ENCODE measurements at regions not wholly inside any gene's neighbourhood (a gene's known extent, or its start where the extent isn't known, plus 50 kb on each side); places are given as distances from the start of the nearest gene placed in this dataset.

- in situ Hi-C loops (cut with HindIII; ENCODE audit: low pct_unique_long_range_greater_than_20kb, low sequenced_read_pairs) (no loop called here), intact Hi-C loops (cut with micrococcal nuclease; ENCODE audit: unreplicated experiment) (no loop called here)
- no peaks in the 10 kb centered on the region for H3K27me3 ChIP-seq (ENCODE audit: control insufficient read depth, insufficient read depth, low read length)
- TF ChIP-seq SIN3A (IDR thresholded peaks at IDR 0.05; ENCODE audit: borderline replicate concordance, insufficient read depth, low read depth, low read length) (no peak), POLR2AphosphoS5 (IDR thresholded peaks at IDR 0.05; ENCODE audit: low read depth, low read length) (no peak)
- H3K36me3 ChIP-seq (ENCODE audit: control insufficient read depth, insufficient read depth, low read length), result no peaks in the 10 kb centered on the region
- ATAC-seq (no peak), DNase-seq (ENCODE audit: low read depth, low spot score) (no peak)
- ChIA-PET CTCF (no interaction called here), POLR2A (no interaction called here)
- no peak overlapping the region for H3K4me3 ChIP-seq (ENCODE audit: low read depth in 2 of 2, low read length in 2 of 2)
- H3K4me1 ChIP-seq (ENCODE audit: control insufficient read depth, insufficient read depth, low read length), result no peaks in the 10 kb centered on the region
- no peak overlapping the region for H3K27ac ChIP-seq (ENCODE audit: low read length)
- BruUV-seq (replicated peaks), result no TSS peak
- H3K9me3 ChIP-seq (ENCODE audit: control insufficient read depth, insufficient read depth, low read depth, low read length), result no peaks in the 10 kb centered on the region
These were observed 109.2 kb upstream of the SHB start for GRCh38 chr9:38178237-38178636.

- Histone ChIP-seq H3K9me3 (ENCODE audit: control insufficient read depth, insufficient read depth, low read depth, low read length) (no peaks in the 10 kb centered on the region), H3K27ac (ENCODE audit: low read length) (no peak overlapping the region), H3K4me1 (ENCODE audit: control insufficient read depth, insufficient read depth, low read length) (no peaks in the 10 kb centered on the region), H3K4me3 (ENCODE audit: low read depth in 2 of 2, low read length in 2 of 2) (no peak overlapping the region), H3K36me3 (ENCODE audit: control insufficient read depth, insufficient read depth, low read length) (no peaks in the 10 kb centered on the region), H3K27me3 (ENCODE audit: control insufficient read depth, insufficient read depth, low read length) (no peaks in the 10 kb centered on the region)
- CTCF ChIA-PET, result no interaction called here
- intact Hi-C loops (cut with micrococcal nuclease; ENCODE audit: unreplicated experiment) (no loop called here), in situ Hi-C loops (cut with HindIII; ENCODE audit: low pct_unique_long_range_greater_than_20kb, low sequenced_read_pairs) (no loop called here)
- no peak for DNase-seq (ENCODE audit: low read depth, low spot score)
- POLR2A ChIA-PET, result no interaction called here
- no peak for ATAC-seq
- TF ChIP-seq CTCF (IDR thresholded peaks at IDR 0.05), result no peak
- TF ChIP-seq POLR2AphosphoS5 (IDR thresholded peaks at IDR 0.05; ENCODE audit: low read depth, low read length), result no peak
- no peak for TF ChIP-seq REST (IDR thresholded peaks at IDR 0.05; ENCODE audit: insufficient read depth in 1 of 2, low read depth in 2 of 2, low read length in 1 of 2)
- no peak for TF ChIP-seq SIN3A (IDR thresholded peaks at IDR 0.05; ENCODE audit: borderline replicate concordance, insufficient read depth, low read depth, low read length)
- no peak for TF ChIP-seq TCF7L2 (IDR thresholded peaks at IDR 0.05; ENCODE audit: low read depth, low read length)
- BruUV-seq (replicated peaks), result no TSS peak
These were observed 108.7 kb upstream of the SHB start for GRCh38 chr9:38177680-38178079.

- Histone ChIP-seq H3K4me3 (ENCODE audit: low read depth in 2 of 2, low read length in 2 of 2) (no peak overlapping the region), H3K9me3 (ENCODE audit: control insufficient read depth, insufficient read depth, low read depth, low read length) (no peaks in the 10 kb centered on the region), H3K36me3 (ENCODE audit: control insufficient read depth, insufficient read depth, low read length) (no peaks in the 10 kb centered on the region), H3K27ac (ENCODE audit: low read length) (no peak overlapping the region), H3K4me1 (ENCODE audit: control insufficient read depth, insufficient read depth, low read length) (no peaks in the 10 kb centered on the region), H3K27me3 (ENCODE audit: control insufficient read depth, insufficient read depth, low read length) (no peaks in the 10 kb centered on the region)
- ChIA-PET CTCF (no interaction called here), POLR2A (no interaction called here)
- ATAC-seq (no peak), DNase-seq (ENCODE audit: low read depth, low spot score) (no peak)
- in situ Hi-C loops (cut with HindIII; ENCODE audit: low pct_unique_long_range_greater_than_20kb, low sequenced_read_pairs), result no loop called here
- BruUV-seq (replicated peaks), result no TSS peak
- TF ChIP-seq POLR2AphosphoS5 (IDR thresholded peaks at IDR 0.05; ENCODE audit: low read depth, low read length), result no peak
- no peak for TF ChIP-seq REST (IDR thresholded peaks at IDR 0.05; ENCODE audit: insufficient read depth in 1 of 2, low read depth in 2 of 2, low read length in 1 of 2)
- no peak for TF ChIP-seq TCF7L2 (IDR thresholded peaks at IDR 0.05; ENCODE audit: low read depth, low read length)
- TF ChIP-seq SIN3A (IDR thresholded peaks at IDR 0.05; ENCODE audit: borderline replicate concordance, insufficient read depth, low read depth, low read length), result no peak
- TF ChIP-seq CTCF (IDR thresholded peaks at IDR 0.05), result no peak
- intact Hi-C loops (cut with micrococcal nuclease; ENCODE audit: unreplicated experiment), result no loop called here
These were observed 107.2 kb upstream of the SHB start for GRCh38 chr9:38176251-38176650.
